HG03442 (cell line): ENCODE measurements at regions not wholly inside any gene's neighbourhood (a gene's known extent, or its start where the extent isn't known, plus 50 kb on each side); places are given as distances from the start of the nearest gene placed in this dataset.
"Not testable (repeated sequence)": the region's sequence is repeated elsewhere in the genome, so short reads cannot be mapped to it uniquely, and the experiment has no call there.

Experiments
- ATAC-seq: cut with Tn5 transposase; IDR thresholded peaks from one replicate; pipeline ENCODE4 v1.9.1; 2021; ENCODE audit warnings: mild to moderate bottlenecking, moderate library complexity; ENCODE audit not compliant: unreplicated experiment

DNA sequence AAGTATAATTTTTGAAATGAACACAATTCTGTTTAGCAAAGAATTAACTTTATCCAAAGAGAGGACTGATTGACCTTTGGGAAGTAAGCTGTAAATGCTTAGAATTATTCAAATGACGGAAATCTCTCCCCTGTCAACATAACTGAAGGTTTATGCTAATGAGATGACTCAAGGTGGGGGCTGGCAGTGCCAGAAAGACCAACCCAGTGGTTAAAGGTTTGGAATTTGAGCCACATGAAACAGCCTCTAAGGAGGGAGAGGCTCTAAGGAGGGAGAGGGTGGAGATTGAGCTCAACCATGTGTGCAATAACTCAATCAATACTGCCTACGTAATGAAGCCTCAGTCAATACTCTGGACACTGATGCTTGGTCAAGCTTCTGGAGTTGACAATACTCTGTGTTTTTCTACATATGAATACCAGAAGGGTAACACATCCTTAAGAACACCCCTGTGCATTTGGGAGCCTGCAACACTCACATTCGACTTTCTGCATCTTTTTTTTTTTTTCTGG is 123.4 kb upstream of the TENT5A start:
- ATAC-seq: no peak

DNA sequence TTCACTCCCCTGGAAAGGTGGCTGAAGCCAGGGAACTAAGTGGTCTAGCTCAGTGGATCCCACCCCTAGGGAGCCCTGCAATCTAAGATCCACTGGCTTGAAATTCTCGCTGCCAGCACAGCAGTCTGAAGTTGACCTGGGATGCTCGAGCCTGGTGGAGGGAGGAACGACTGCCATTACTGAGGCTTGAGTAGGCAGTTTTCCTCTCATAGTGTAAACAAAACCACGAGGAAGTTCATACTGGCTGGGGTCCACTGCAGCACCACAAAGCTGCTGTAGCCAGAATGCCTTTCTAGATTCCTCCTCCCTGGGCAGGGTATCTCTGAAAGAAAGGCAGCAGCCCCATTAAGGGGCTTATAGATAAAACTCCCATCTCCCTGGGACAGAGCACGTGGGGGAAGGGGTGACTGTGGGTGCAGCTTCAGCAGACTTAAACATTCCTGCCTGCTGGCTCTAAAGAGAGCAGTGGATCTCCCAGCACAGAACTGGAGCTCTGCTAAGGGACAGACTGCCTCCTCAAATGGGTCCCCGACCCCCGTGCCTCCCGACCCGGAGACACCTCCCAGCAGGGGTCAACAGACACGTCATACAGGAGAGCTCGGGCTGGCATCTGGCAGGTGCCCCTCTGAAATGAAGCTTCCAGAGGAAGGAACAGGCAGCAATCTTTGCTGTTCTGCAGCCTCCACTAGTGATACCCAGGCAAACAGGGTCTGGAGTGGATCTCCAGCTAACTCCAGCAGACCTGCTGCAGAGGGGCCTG is 117.4 kb upstream of the TENT5A start:
- not testable (repeated sequence) for ATAC-seq

DNA sequence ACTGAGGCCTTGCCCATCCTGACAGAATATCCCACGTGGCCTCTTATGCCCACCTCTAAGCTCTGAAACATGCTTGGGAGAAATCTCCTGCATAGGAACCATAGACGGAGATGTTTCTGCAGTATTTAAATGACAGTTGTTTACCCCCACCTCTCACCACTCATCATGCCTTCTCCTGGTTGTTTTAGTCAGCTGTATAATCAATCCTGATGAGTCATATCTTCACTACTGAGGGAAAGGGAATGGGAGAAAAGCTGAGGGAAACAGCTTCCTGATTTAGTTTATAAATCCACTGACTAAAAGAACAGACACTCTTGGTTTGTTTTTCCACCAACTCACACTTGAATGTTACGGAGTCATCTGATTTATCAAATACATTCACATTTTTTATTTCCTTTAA is 113.2 kb upstream of the TENT5A start:
- no peak for ATAC-seq

DNA sequence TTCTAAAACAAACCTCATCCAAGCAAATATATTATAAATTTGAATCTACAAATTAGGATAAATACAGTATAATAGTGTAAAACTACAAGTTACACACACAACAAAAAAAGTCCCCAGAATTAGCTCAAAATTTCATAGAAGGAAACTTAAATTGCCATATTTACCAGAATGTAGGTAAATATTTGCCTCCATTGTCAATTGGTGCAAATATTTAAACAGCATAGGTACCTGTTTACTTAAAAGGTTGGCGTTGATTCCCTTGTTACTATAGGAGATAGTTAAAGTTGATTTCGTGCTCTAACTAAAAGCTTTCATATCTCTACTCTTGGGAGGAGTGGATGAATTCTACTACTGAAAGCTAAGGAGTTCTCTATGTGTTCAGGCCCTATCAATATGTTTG is 111.6 kb upstream of the TENT5A start:
- ATAC-seq: no peak

DNA sequence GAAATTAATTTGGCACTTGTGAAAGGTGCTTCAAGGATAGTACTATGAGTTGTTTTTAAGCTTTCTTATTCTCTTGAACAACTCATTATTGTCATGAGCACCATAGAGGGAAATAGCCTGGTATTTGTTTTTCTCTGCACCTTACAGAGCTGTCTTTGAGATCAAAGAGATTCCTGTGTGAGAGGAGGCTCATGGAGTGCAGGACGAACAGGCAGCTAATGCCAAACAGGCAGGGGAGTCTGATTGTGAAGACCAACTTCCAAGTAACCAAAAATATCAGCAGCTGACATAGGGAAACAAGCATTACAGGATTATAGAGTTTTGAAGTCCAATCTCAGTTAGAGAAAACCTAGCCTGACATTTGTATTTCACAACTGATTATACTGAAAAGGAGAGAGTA is 110.6 kb upstream of the TENT5A start:
- ATAC-seq: no peak

DNA sequence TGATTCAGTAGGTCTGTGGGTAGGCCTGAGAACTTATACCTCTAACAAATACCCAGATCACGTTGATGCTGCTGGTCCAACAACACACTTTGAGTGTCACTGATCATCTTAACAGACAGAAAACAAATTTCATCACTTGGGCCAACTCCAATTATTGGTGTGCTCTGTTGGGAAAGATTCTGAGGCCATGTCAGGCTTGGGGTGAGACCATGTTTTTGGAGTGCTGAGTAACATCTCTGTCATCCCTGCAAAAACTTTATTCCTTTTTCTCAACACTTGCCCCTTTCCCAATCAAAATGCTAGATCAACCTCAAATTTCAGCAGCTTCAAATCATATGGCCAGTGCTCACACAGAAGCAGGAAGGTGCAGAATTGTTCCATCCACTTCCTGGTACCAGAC is 108.8 kb upstream of the TENT5A start:
- ATAC-seq: no peak

DNA sequence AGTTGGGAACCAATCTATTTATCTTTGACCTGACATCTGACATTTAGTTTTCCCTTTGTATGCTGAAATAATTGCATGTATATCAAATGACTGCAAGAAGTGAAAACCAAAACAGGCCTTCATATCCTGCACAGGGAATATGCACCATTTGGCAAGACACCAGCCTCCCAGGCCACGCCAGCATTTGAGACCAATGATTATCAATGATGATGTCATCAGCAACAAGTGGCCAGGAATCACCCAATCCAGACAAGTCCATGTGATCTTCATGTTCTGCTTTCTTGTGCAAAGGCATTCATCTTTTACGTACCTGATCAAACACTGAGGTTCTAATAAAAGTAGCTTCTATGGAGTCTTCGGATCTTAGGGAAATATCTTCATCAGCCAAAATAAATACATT is 107.4 kb upstream of the TENT5A start:
- ATAC-seq: no peak

DNA sequence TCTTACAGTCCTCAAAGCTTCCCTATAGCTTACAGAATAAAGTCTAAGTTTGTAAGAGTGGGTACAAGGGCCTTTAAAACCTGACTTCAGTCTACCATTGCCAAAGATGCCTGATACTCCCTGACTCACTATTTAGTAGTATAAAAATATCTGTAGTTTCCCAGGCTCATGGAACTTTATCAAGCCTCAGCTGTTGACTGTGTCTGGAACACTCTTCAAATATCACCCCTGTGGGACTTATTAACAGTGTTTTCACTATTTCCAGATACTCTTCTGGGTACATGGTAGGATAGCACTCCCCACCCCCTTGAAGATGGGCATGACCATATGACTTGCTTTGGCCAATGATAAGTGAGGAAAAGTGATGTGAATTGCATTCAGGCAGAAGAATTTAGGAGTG is 105.3 kb upstream of the TENT5A start:
- ATAC-seq: no peak

DNA sequence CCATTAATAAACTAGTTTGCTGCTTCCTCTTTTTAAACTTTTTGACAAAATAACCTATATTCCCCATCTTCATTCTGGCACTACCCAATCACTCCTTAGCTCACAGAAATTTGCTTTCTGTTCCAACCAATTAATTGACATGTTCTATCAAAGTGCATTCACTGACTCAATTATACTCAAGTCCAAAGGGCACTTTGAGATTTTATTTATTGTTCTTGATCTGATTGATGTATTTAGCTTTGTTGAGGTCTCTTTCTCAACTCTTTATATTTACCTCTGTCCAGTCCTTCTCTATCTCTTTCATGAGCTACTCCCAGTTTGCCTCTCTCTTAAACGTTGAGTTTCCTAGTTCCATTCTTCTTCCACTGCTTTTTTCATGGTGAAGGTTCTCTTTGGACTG is 104.4 kb upstream of the TENT5A start:
- ATAC-seq: no peak

DNA sequence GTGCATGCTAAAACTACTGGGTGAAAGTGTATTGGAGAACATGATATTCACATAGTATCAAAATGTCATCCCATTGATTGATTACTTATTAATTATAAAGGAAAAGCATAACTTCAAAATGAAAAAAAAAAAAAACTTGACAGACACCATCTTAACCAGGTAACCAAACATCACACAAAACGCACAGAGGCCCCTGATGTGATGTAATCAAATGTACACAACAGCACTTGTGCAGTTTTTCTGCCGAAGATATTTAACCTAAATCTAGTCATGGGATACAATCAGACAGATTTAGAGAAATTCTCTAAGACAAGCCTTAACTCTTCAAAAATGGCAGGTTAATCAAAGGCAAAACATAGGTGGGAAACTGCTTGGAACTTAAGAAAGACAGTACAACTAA is 102.0 kb upstream of the TENT5A start:
- ATAC-seq: no peak

DNA sequence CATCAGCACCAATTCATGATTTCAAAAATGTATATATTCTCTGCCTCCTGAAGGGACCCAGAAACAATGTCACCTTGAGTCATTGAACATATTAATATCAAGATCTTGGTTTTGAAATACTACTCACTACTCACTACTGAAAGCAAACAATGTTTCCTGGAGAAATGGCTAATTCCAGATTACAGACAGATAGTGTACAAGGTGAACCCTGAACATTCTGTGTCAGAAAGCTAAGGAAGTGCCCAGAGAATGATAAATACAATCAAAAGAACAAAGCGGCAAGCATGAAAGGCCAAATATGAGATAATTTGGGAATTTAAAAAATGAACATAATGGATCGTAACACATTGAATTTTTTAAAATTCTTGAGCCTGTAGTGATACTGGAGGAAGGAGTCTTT is 101.5 kb upstream of the TENT5A start:
- ATAC-seq: no peak

DNA sequence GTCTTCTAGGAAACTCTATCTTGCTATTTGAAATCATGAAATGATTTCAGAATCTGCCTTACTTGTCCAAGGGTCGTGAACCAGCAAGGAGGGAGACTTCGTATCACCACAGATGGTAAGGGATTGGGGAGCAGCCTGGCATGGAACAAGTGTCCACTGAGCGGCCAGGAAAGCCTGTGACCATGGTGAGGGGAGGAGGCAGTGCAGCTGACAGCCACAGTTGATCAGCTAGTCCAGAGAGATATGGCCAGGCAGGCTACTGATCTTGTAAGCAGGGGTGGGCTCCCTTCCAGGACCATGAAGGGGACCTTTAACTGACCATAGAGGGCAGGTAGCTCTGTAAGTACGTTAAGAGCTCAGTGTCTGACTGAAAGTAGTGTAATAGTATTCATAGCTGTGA is 96.8 kb upstream of the TENT5A start:
- no peak for ATAC-seq

DNA sequence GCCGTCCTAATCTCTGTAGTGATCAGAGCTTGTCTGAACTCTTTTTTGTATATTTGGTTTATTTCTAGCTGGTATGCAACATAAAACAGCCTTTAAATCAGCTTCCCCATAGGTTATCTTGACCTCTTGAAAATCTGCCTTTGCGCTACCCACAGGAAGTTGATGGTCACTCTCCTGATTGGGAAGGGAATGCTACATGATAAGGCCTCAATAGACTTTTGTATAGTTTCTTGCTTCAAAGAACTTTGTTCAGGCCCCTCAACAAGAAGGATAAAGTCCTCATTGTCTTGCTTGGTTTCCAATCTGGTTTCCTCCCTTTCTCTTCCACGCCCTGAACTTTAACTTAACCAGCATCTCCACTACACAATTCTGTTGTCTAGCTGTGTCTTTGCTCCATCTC is 95.4 kb upstream of the TENT5A start:
- no peak for ATAC-seq

DNA sequence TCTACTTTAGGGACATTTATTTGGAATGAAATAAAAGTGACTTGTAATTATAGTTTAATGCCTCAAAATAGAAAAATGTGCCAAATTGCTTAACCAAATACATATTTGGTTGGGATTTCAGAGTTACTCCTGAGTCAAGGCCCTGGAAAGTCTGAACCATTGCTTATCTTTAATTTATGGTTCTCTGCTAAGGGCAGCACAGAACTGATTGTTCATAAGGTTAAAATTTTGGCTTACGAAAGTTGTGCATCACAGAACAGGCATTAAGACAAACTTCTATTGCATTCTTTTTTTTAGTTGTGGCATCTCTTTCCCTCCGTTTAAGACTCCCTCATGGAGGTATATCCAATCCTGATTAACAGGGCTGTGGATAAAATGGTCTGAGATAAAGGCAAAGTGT is 92.2 kb upstream of the TENT5A start:
- no peak for ATAC-seq

DNA sequence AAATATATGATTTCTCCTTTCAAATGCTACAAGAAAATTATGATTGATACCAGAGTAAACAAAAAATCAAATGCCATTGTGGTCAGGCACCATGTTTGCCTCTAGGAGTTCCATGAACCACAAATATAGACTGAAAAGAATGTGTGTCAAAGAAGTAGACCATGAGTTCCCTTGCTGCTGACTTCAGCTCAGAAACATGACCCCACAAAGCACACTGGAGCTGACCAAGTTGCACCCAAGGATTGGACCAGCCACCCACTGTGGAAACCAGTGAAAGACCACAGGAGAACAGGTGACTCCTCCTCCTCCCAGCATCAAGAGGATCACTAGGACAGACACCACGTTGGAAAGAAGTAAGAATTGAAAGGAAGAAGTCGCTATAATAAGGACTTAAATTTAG is 90.8 kb upstream of the TENT5A start:
- no peak for ATAC-seq

DNA sequence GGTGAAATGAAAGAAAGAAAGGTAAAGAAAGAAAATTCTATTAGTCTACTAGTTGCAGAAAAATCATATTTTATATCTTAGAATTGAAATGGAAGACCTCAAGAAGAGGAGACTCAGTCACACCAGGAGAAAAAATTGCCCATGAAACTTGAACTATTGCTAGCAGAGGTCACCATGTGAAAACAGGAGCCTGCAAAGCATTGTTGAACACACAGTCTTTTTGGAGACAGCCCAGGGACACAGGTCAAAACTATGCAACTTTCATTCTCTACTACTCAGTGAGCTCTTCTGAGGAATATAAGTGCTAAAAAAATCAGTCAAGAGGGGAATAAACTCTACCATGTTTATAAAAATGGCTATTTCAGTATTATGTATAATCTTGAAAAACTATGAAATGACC is 89.8 kb upstream of the TENT5A start:
- no peak for ATAC-seq

DNA sequence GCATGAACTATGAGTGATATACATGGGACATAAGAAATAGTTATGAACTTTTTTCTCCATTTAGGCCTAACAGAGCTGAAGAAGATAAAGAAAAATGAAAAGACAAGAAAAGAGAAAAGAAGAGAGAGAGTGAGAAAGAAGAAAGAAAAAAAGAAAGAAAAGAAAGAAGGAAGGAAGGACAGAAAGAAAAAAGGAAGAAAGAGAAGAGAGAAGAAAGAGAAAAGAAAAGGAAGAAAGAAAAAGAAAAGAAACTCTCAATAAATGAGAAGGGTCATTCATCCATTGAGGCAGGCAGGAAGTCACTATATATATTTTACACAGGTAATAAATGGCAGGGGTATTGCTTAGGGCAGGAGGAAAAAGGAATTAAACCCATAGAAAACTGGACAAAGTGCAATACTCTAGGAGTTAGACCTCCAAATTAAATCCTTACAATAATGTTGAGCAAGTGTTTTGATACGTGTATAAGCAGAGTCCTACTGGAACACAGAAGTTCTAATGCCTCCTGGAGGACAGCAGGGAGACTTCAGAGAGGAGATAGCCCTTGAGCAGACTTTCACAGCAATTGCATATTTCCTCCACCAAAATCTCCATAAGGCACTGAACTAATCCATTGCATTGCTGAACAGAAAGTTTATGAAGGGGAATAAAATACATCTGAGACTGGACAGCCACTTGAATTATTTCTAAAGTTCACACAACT is 86.4 kb upstream of the TENT5A start:
- ATAC-seq: no peak

DNA sequence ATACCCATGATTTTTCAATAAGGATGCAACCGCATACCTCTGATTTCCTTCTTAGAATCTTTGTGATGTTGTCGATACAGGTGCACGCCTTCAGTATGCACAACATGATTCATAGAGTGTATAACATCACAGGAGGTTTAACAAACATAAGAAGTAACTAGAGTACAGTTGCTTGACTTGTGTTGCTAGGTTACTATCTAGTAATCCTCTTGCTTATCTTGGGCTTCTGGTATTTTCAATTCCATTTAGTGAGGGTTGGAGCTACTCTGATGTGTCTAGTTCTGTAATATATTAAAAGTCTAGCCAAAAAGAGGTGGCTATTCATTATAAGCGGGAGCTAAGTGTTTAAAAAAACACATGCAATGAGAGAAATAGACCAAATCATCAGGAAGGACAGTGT is 85.5 kb upstream of the TENT5A start:
- no peak for ATAC-seq

DNA sequence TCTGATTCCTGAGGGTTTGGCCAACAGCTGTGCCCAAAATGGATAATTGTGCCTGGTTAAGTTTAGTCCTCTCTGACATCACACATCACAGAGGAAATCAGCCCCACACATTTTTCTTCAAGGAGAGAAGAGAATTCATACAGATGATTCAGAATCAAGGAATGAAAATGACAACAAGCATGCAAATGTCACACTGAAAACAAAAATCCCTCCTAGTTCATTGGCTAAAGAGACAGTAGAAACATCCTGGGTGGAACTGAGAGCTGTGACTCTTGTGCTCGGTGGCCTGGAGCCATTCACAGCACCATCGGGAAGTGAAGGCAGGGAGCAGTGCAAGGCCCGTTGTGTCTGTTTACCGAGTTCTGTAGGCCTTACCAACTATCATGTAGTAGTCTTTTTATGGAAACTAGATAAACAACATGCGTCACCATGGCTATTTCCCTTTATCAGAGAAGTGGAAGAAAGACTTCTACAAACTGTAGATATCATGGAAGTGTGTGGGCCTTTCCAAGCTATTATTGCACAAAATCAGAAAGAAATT is 81.7 kb upstream of the TENT5A start:
- no peak for ATAC-seq

DNA sequence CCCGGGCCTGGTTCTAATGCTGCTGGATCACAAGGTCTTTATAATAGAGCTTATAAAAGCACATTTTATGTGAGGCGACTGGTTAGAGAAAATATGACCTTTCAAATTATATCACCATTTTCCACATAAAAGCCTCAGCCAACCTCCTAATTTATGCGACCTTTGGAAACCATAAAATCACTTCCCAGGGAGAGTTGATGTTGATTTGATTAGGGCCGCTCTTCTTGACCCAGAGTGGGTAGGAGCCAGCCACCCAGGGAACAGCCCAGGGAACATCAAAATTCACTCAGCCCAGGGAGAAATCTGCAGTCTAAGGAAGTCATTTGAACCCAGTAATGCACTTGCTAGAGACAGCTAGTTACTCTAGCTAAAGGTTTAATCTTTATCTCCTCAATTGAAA is 79.8 kb upstream of the TENT5A start:
- no peak for ATAC-seq

DNA sequence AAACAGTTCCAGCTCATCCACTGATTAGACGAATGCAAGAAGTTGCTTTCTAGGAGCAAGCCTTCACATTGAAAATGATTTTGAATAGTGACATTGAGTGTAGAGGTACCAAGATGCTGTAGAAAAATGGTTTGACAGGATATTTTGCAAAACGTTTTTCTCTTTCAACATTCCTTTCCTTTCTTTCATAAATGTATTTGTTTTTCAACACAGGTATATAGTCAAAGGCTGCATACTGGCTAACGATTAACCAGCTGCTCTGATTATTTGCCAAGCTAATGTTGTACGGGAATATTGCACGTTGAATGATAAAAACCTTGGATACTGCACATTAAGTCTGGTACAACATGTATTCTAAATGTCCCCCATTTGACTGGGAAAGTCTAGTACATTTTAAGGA is 78.8 kb upstream of the TENT5A start:
- ATAC-seq: no peak

DNA sequence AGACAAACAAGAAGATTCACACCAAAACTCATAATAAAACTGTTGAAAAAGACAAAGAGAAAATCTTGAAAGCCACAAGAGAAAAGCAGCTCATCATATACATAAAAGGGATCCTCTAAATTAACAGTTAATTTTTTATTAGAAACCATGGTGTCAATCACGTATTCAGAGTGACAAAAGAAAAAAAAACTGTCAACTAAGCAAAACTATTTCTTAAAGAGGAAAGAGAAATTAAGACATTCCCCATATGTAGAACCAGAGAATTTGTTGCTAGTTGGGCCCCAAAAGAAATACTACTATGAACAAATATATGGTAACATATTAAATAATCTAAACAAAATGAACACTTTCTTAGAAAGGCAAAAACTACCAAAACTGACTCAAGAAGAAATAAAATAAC is 74.3 kb upstream of the TENT5A start:
- no peak for ATAC-seq
